ENCODE measurements at regions not wholly inside any gene's neighbourhood (a gene's known extent, or its start where the extent isn't known, plus 50 kb on each side); places are given as distances from the start of the nearest gene placed in this dataset.

- Histone ChIP-seq H3K4me2 (no peak overlapping the region), H3K27ac (no peak overlapping the region), H3K4me1 (no peaks in the 10 kb centered on the region), H3K4me3 (no peak overlapping the region), H3K9me3 (no peaks in the 10 kb centered on the region)
- ChIA-PET CTCF (no interaction called here), POLR2A (no interaction called here)
- no peak for TF ChIP-seq PHF8 (IDR thresholded peaks at IDR 0.05; ENCODE audit: borderline replicate concordance, low read depth)
- TF ChIP-seq BHLHE40 (IDR thresholded peaks at IDR 0.05; ENCODE audit: low read depth, low read length) = no peak
- TF ChIP-seq NPAS2 (CRISPR knock-in tag; IDR thresholded peaks at IDR 0.05; ENCODE audit: borderline replicate concordance) = no peak
- DNase-seq (ENCODE audit: low read depth in 1 of 2, low spot score in 1 of 2) (no peak), ATAC-seq (no peak), FAIRE-seq (no peak)
- WGBS (ENCODE audit: missing lambda C conversion rate) = 20% methylated on average over 11 of the region's 11 CpGs
These were observed 504.3 kb downstream of the RAB28 start for GRCh38 chr4:12979797-12980196.

GRCh38 chr4:12978310-12978709 is 505.8 kb downstream of the RAB28 start:
- H3K4me3 ChIP-seq = no peak overlapping the region
- no peaks in the 10 kb centered on the region for H3K4me1 ChIP-seq
- no peak for FAIRE-seq
- no peak for TF ChIP-seq CBX2 (IDR thresholded peaks at IDR 0.05; ENCODE audit: borderline replicate concordance, low read depth)
- no peak for TF ChIP-seq FOXS1 (CRISPR knock-in tag; IDR thresholded peaks at IDR 0.05)
- no peak for TF ChIP-seq RFX5 (IDR thresholded peaks at IDR 0.05)
- TF ChIP-seq EHF (CRISPR knock-in tag; IDR thresholded peaks at IDR 0.05) = no peak
- TF ChIP-seq E2F6 (IDR thresholded peaks at IDR 0.05; ENCODE audit: borderline replicate concordance, low read depth) = no peak
- no peak for TF ChIP-seq BHLHE40 (IDR thresholded peaks at IDR 0.05; ENCODE audit: low read depth, low read length)
- TF ChIP-seq ZSCAN20 (CRISPR knock-in tag; IDR thresholded peaks at IDR 0.05) = no peak
- no peak for TF ChIP-seq CBX8 (IDR thresholded peaks at IDR 0.05)
- no peak for TF ChIP-seq KDM5A (IDR thresholded peaks at IDR 0.05)
- ChIA-PET POLR2A (no interaction called here), CTCF (no interaction called here)
- no peak overlapping the region for H3K4me2 ChIP-seq
- ATAC-seq = no peak
- DNase-seq (ENCODE audit: low read depth in 1 of 2, low spot score in 1 of 2) = no peak
- no peak overlapping the region for H3K27ac ChIP-seq
- no peaks in the 10 kb centered on the region for H3K9me3 ChIP-seq

- POLR2A ChIA-PET = no interaction called here
- CTCF ChIA-PET = no interaction called here
- Histone ChIP-seq H3K4me2 (no peak overlapping the region), H3K27ac (no peak overlapping the region), H3K4me3 (no peak overlapping the region), H3K9me3 (no peaks in the 10 kb centered on the region), H3K4me1 (no peaks in the 10 kb centered on the region)
- whole genome bisulfite sequencing (ENCODE audit: missing lambda C conversion rate) = 2% methylated on average over 3 of the region's 3 CpGs
- FAIRE-seq = no peak
- no peak for TF ChIP-seq JUN (IDR thresholded peaks at IDR 0.05)
- TF ChIP-seq RAD21 (conservative IDR thresholded peaks at IDR 0.05 in 1 of 2, IDR thresholded peaks at IDR 0.05 in 1 of 2) = no peak
- TF ChIP-seq GATA3 (IDR thresholded peaks at IDR 0.05; ENCODE audit: borderline replicate concordance) = no peak
- TF ChIP-seq ZC3H11A (IDR thresholded peaks at IDR 0.05) = no peak
- no peak for TF ChIP-seq CBX8 (IDR thresholded peaks at IDR 0.05)
- no peak for TF ChIP-seq RNF2 (IDR thresholded peaks at IDR 0.05; ENCODE audit: borderline replicate concordance, low read depth)
- no peak for TF ChIP-seq RARB (CRISPR knock-in tag; IDR thresholded peaks at IDR 0.05)
- no peak for TF ChIP-seq KDM1A (IDR thresholded peaks at IDR 0.05; ENCODE audit: low read depth)
- TF ChIP-seq E2F6 (IDR thresholded peaks at IDR 0.05; ENCODE audit: borderline replicate concordance, low read depth) = no peak
- no peak for ATAC-seq
- no peak for DNase-seq (ENCODE audit: low read depth in 1 of 2, low spot score in 1 of 2)
These were observed 508.6 kb downstream of the RAB28 start for GRCh38 chr4:12975511-12975910.

GRCh38 chr4:12973522-12973921 is 510.6 kb downstream of the RAB28 start:
- no peak overlapping the region for H3K4me3 ChIP-seq
- ATAC-seq (no peak), FAIRE-seq (no peak), DNase-seq (ENCODE audit: low read depth in 1 of 2, low spot score in 1 of 2) (no peak)
- TF ChIP-seq RAD21 (conservative IDR thresholded peaks at IDR 0.05 in 1 of 2, IDR thresholded peaks at IDR 0.05 in 1 of 2) (no peak), FOXS1 (CRISPR knock-in tag; IDR thresholded peaks at IDR 0.05) (no peak), ELK1 (IDR thresholded peaks at IDR 0.05; ENCODE audit: low read depth, low read length) (no peak), USF2 (IDR thresholded peaks at IDR 0.05) (no peak), HEYL (CRISPR knock-in tag; IDR thresholded peaks at IDR 0.05) (no peak)
- CTCF ChIA-PET = no interaction called here
- POLR2A ChIA-PET = no interaction called here
- WGBS (ENCODE audit: missing lambda C conversion rate) = 0% methylated on average over 2 of the region's 2 CpGs
- H3K27ac ChIP-seq = no peak overlapping the region
- H3K4me2 ChIP-seq = no peak overlapping the region
- no peaks in the 10 kb centered on the region for H3K9me3 ChIP-seq
- H3K4me1 ChIP-seq = no peaks in the 10 kb centered on the region
